Thoracic aorta (tissue), 2 donors: ENCODE measurements at regions not wholly inside any gene's neighbourhood (a gene's known extent, or its start where the extent isn't known, plus 50 kb on each side); places are given as distances from the start of the nearest gene placed in this dataset.

Experiments
- ATAC-seq: fragments of 150-250 bp; one replicate; pipeline ENCODE4 v1.8.0; 2017; ENCODE audit warnings: low read depth; ENCODE audit not compliant: insufficient number of reproducible peaks, low FRiP score
- DNase-seq: peaks from one replicate; pipeline ENCODE4 v3.0.0-alpha.2; 2020; ENCODE audit warnings: low spot score
- H3K27ac ChIP-seq, 2 donors: fragments of 200-600 bp; sonication (generic); 1 replicate in 1 of 2; 2 replicates in 1 of 2; pipeline ENCODE4 v1.5.1; 2016; ENCODE audit warnings: mild to moderate bottlenecking in 2 of 2, moderate library complexity in 2 of 2
- H3K27me3 ChIP-seq: fragments of 200-600 bp; sonication (generic); replicated peaks from 2 replicates; pipeline ENCODE4 v1.6.0; 2016; ENCODE audit warnings: mild to moderate bottlenecking; ENCODE audit not compliant: insufficient read depth
- H3K36me3 ChIP-seq: fragments of 200-600 bp; sonication (generic); one replicate; pipeline ENCODE4 v1.5.1; 2016
- H3K4me1 ChIP-seq, 2 donors: fragments of 200-600 bp; sonication (generic); 1 replicate in 1 of 2; 2 replicates in 1 of 2; pipeline versions ENCODE4 v1.5.1 to v1.6.0; 2016; ENCODE audit warnings: low read depth in 2 of 2, mild to moderate bottlenecking in 1 of 2; ENCODE audit not compliant: control insufficient read depth in 1 of 2
- H3K4me3 ChIP-seq: fragments of 200-600 bp; sonication (generic); 2 replicates; pipeline ENCODE4 v1.5.1; 2016; ENCODE audit warnings: mild to moderate bottlenecking
- H3K9me3 ChIP-seq: fragments of 200-600 bp; sonication (generic); 2 replicates; pipeline ENCODE4 v1.5.1; 2016
- TF ChIP-seq, protein P1 (sequence below): fragments of 200-600 bp; sonication (generic); IDR thresholded peaks from one replicate; pipeline ENCODE4 v1.5.1; 2019; ENCODE audit warnings: antibody characterized with exemption

DNA sequence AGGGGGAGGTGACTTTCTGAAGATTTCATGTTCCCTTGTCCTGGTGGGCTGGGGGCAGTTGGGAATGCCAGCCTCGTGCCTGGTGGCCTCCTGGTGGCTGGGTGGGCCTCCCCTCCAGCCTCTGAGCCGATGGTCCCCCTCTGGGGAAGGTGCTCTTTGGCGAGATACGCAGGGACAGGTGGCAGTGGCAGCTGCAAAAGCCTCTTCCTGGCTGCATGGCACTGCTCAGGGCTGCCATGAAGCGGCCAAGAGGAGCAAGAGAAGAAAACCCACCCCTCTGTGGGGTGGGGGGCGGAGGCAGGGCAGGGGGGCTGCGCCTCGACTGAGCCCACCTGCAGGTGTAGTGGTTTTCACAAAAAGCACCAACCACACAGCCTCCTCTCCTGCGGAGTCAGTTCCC is 61.8 kb upstream of the PHF21B start:
- no peaks in the 10 kb centered on the region for H3K36me3 ChIP-seq
- no peak overlapping the region for H3K27ac ChIP-seq
- no peaks in the 10 kb centered on the region for H3K9me3 ChIP-seq
- no peak for DNase-seq
- H3K4me3 ChIP-seq, result no peak overlapping the region
- ATAC-seq, result no peak
- no peaks in the 10 kb centered on the region for H3K4me1 ChIP-seq
- TF ChIP-seq, protein P1, sequence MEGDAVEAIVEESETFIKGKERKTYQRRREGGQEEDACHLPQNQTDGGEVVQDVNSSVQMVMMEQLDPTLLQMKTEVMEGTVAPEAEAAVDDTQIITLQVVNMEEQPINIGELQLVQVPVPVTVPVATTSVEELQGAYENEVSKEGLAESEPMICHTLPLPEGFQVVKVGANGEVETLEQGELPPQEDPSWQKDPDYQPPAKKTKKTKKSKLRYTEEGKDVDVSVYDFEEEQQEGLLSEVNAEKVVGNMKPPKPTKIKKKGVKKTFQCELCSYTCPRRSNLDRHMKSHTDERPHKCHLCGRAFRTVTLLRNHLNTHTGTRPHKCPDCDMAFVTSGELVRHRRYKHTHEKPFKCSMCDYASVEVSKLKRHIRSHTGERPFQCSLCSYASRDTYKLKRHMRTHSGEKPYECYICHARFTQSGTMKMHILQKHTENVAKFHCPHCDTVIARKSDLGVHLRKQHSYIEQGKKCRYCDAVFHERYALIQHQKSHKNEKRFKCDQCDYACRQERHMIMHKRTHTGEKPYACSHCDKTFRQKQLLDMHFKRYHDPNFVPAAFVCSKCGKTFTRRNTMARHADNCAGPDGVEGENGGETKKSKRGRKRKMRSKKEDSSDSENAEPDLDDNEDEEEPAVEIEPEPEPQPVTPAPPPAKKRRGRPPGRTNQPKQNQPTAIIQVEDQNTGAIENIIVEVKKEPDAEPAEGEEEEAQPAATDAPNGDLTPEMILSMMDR, result no peak
- peaks cover 5% of the 10 kb centered on the region for H3K27me3 ChIP-seq

DNA sequence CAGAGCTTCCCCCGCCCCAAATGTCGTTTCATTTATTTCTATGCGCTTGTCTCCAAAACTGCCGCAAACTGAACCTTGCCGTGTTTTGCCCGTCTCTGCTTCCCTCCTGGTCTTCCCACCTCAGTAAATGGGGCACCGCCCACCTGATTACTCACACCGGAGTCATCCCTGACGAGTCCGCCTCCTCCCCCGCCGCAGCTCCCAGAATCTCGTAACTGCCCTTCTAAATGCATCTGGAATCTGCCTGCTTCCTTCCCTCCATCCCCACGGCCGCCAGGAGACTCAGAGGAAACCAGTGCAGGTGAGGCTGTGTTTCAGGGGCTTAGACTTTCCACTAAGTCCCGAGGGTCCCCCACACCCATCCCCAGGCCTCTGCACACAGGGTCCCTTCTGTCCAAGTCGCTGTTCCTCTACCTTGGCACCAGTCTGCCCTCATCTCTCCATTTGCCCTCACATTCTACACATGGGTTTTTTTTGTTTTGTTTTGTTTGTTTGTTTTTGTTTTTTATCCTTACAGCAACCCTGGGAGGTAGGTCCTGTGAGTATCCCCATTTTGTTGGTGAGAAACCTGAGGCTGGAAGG is 62.6 kb upstream of the PHF21B start:
- DNase-seq, result no peak
- H3K4me3 ChIP-seq, result no peak overlapping the region
- no peaks in the 10 kb centered on the region for H3K9me3 ChIP-seq
- no peak overlapping the region for H3K27ac ChIP-seq
- no peak for ATAC-seq
- TF ChIP-seq, protein P1, result no peak
- no peaks in the 10 kb centered on the region for H3K36me3 ChIP-seq
- peaks cover 5% of the 10 kb centered on the region for H3K27me3 ChIP-seq
- no peaks in the 10 kb centered on the region for H3K4me1 ChIP-seq

DNA sequence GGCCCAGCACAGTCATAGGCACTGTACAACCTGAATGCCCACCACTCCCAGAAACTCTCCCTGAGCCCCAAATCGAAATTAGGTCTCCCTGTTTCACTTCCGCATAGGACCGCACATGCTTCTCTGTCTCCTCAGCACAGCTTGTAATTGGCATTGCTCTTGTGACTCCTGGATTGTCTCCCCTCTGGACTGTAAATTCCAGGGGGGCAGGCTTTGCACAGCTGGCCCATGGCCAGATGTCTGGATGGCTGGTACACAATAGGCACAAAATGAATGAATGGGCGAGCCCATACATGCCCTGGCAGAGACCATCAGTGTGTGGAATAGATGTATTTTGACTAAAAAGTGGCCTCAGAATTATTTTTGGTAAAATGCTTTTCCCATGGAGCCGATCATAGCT is 63.3 kb upstream of the PHF21B start:
- Histone ChIP-seq H3K4me3 (no peak overlapping the region), H3K36me3 (no peaks in the 10 kb centered on the region), H3K27me3 (peaks cover 5% of the 10 kb centered on the region), H3K27ac (no peak overlapping the region), H3K4me1 (no peaks in the 10 kb centered on the region), H3K9me3 (no peaks in the 10 kb centered on the region)
- ATAC-seq, result no peak
- no peak for DNase-seq
- TF ChIP-seq, protein P1, result no peak

GRCh38 chr22:45077286-45077685 is 67.5 kb upstream of the PHF21B start:
- Histone ChIP-seq H3K27ac (no peak overlapping the region), H3K4me1 (no peaks in the 10 kb centered on the region), H3K9me3 (no peaks in the 10 kb centered on the region), H3K4me3 (no peak overlapping the region), H3K36me3 (no peaks in the 10 kb centered on the region), H3K27me3 (peaks cover 5% of the 10 kb centered on the region)
- TF ChIP-seq, protein P1, result no peak
- no peak for DNase-seq
- ATAC-seq, result no peak

GRCh38 chr22:45077826-45078334 is 68.1 kb upstream of the PHF21B start:
- no peak overlapping the region for H3K27ac ChIP-seq
- TF ChIP-seq, protein P1, result no peak
- no peaks in the 10 kb centered on the region for H3K9me3 ChIP-seq
- no peak for DNase-seq
- H3K4me1 ChIP-seq, result no peaks in the 10 kb centered on the region
- H3K4me3 ChIP-seq, result no peak overlapping the region
- no peak for ATAC-seq
- H3K27me3 ChIP-seq, result peaks cover 5% of the 10 kb centered on the region
- no peaks in the 10 kb centered on the region for H3K36me3 ChIP-seq
